ENCODE measurements at regions not wholly inside any gene's neighbourhood (a gene's known extent, or its start where the extent isn't known, plus 50 kb on each side); places are given as distances from the start of the nearest gene placed in this dataset.
"Not testable (repeated sequence)": the region's sequence is repeated elsewhere in the genome, so short reads cannot be mapped to it uniquely, and the experiment has no call there.

DNA sequence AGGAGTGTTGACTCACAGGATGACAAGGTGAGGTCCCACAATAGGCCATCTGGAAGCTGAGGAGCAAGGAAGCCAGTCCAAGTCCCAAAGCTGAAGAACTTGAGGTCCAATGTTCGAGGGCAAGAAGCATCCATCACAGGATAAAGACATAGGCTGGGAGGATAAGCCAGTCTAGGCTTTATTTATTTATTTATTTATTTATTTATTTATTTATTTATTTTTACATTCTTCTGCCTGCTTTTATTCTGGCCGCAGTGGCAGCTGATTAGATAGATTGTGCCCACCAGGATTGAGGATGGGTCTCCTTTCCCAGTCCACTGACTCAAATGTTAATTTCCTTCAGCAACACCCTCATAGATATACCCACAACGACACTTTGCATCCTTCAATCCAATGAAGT lies 472.2 kb upstream of the DPPA4 start:
- DNase-seq: no peak

DNA sequence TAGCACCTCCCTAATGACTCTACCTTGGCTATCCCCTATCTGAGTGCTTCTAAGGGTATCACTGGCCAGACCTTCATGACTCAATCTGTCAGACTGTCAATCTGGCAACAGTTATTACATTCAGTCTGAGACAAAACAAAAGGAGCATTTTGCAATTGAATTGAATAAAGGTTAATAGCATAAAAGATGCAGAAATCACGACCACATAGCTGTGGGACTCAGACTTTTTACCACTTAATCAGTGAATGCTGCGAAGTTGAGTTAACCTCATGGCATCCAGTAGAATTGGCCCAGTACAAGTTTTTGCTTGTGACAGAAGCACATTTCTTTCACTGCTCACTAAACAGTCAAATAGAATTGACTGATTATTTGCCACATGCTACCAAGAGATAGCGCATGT lies 480.7 kb upstream of the DPPA4 start:
- DNase-seq: no peak

DNA sequence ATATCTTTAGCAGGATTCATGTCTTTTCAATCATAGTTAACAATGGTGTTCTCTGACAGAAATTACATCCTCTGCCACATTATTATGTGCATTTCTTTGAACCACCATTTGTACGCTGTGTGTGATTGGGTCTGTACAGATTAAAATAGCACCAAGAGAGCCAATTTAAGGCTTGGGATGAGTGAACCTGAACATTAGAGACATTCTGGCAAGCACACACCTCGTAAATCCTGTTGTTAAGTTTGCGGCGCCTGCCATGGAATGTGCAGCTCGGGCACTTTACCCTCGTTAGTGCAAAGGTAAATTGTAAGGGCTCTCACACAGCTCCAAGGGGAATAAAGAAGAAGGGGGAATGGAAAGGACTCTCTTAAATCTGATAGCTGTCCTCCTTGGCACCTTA lies 482.4 kb upstream of the DPPA4 start:
- no peak for DNase-seq

DNA sequence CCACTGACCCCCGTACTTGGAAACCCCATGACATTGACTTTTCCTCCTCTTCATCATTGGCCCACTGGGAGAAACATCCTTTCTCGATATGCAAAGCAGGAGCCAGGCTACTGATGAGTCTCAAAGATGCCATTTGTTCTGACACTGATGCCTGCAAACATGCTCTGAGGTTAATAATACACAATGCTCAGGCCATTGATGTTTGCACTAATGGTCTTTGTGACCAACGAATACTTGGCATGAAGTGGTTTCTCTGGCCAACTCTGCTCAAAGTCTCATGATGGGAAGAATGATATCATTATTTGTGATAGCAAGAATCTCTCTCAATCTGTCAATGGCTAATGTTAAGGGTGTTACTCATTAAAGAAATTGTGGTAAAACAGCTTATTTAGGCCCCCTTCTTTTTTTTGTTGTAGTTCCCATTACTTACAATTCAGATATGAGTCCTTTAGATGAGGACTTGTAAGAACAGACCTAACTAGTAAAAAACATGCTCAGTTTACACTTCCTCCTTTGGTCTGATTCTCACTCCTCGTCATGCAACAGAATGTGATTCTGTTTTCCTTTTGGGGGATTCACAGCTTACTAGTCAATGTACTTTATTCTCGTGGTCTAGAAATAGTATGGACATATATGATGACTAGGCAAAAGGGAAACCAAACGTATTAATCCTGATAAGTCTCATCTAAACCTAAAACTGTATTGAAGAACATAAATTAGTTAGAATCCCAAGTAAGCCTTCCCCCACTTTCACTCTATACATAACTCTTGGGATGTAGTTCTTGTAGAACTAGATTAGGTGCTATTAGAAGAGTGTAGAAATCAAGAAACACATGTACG lies 488.8 kb upstream of the DPPA4 start:
- DNase-seq: no peak

DNA sequence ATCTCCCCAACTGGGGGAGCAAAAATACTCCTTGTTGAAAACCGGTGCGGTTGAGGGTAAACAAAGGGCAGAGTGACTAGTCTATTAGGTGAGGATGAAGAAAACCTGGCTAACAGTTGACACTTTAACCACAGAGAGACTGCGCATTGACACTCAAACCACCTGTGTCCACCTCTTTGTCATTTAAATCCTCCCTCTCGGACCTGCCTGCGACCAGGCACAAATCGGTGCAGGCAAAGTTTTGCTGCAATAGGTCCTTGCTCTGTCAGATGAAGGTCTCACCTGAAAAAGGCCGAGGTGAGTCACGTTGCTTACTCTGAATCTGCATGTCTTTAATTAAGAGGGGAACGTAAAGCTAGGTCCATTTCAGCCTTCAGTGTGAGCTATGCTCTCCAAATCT lies 494.1 kb upstream of the DPPA4 start:
- no peak for DNase-seq

DNA sequence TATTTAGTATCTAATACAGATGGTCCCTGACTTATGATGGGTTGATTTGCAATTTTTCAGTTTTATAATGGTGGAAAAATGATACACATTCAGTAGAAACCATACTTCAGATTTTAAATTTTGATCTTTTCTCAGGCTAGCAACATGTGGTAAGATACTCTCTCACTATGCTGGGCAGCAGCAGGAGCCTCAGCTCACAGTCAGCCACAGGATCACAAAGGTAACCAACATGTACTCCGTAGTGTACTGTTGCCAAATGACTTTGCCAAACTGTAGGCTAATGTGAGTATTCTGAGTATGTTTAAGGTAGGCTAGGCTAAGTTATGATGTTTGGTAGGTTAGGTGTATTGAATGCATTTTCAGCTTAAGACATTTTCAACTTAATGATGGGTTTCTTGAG lies 498.6 kb upstream of the DPPA4 start:
- DNase-seq: no peak

DNA sequence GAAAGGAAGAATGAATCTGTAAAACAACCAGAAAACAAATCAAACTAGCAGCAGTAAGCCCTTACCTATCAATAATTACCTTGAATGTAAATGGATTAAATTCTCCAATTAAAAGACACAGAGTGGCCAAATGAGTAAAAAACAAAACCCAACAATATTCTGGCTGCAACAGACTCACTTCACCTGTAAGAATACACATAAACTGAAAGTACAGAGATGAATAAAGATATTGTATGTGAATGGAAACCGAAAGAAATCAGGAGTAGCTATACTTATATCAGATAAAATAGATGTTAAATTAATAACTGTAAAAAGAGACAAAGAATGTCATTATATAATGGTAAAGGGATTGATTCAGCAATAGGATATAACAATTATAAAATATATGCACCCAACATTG lies 514.5 kb upstream of the DPPA4 start:
- no peak for DNase-seq

DNA sequence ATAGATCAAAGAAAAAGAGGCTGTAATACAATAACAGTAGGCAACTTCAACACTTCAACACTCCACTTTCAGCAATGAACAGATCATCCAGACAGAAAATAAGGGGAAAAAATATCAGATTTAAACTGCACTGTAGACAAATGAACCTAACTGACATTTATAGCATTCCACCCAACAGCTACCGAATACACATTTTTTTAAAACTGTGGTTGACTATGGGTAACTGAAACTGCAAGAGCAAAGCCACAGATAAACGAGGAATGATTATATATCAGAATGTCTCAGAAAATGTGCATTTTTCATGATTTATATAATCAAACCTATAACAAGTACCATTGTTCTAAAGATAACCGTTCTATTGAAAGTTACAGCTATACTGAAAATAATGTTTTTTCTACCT lies 514.9 kb upstream of the DPPA4 start:
- no peak for DNase-seq

DNA sequence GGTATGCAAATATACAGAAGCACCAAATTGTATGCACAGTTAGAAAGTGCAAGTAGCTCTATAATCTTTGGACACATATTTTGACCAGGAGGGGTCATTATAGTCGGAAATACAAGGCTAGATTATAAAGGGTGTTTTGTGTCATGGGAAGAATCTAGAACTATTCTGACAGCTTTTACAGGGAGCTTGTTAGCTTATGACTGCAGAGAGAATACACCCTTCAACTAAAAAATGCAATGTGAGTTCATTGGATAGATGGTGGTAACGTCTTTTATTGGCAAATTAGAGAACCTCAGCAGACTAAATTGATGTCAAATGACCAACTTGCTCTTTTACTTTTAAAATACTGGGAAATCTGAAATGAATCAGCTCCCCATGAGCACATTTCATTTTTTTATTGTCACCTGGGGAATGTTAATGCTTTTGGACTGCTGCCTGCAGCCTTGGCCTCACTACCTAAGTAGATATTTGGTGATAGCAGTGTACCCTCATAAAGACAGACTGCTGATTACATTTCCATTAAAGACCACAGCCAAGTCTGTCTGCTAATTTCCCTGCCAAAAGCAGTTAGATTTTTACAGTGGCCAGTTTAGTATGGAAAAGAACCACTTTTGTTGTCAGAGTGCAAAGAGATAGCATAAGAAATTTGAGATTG lies 515.9 kb upstream of the DPPA4 start:
- DNase-seq: no peak

DNA sequence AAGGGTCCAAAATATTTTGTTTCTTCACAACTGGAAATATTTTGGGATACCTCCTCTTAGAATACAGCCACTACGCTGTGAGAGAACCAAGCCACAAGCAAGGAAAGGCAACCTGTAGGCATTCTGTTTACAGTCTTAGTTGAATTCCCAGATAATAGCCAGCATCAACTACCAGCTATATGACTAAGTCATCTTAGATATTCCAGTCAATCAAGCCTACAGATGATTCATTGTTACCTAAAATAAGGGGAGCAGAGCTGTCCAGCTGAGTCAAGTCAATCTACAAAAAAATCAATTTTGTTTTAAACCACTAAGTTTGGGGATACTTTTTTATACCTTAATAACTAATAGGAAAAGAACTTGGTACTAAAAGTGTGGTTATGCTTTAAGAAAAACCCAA lies 526.4 kb upstream of the DPPA4 start:
- no peak for DNase-seq

DNA sequence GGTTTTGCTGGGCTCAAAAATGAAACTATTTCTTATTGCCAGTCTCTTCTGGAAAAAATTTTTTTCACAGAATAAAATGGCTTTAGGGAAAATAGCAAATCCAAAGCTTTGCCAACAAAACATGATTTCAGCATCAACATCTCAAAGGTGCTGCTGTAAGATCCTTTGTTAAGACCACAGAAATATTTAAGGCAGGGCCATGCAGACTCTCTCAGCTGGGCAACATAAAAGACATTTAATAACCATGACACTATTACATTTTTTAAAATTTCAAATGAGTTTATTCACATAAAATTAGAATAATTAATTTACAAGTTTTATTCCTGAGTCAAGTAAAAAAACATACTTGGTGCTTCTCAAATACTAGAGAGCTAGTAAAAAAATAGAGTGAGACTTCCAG lies 527.1 kb upstream of the DPPA4 start:
- no peak for DNase-seq

DNA sequence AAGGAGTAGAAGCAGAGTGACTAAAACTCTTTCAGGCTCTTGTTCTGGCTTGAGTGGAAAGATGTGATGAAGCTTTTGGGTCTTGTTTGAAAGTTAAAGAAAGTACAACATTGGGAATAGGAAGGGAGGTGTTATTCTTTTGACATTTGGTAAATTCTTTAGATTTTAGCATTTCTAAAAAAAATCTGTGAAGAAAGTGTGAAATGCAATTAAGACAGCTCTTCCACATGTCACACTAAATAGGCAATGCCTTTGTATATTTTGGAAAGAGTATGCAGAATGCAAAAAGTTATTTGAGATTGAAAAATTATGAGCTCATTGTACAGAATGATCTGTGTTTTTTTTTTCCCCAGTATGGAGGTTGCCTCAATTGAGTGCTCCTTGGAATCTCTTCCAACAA lies 532.2 kb upstream of the DPPA4 start:
- DNase-seq: no peak

DNA sequence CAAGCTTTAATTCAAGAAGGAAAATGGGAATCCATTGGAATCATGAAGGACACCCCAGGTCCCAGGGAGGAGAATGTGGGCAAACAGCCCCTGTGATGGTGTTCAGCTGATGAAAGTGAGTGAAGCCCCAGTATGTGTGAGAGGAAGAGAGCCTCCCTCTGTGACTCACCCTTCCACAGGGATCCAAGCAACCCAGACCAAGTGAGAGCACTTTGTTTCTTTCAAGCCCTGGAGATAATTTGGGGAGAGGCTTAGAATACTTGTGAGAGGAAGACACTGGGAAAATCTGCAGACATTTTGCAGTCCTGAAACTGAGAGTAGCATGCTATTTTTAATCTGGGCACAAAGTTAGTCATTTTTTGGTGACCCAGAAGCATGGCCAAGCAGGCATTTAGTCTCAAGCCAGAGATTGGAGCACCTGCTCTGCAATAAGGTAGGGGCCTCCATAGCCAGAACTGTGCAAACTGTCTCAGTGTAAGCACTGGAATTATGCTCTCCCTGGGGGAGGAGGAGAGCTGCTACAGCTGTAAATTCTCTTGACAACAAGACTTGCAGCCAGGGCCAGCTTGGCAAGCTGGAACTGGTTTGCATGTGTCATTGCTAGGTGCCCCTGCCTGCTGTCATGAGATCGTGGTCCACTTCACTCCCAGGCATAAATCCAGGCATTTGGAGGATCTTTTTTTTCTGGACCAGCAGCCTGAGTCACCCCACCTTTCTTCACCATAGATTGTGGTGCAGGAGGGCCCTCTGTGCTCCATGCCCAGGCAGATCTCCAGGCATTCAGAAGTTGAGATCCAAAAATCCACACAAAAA lies 537.8 kb upstream of the DPPA4 start:
- no peak for DNase-seq

DNA sequence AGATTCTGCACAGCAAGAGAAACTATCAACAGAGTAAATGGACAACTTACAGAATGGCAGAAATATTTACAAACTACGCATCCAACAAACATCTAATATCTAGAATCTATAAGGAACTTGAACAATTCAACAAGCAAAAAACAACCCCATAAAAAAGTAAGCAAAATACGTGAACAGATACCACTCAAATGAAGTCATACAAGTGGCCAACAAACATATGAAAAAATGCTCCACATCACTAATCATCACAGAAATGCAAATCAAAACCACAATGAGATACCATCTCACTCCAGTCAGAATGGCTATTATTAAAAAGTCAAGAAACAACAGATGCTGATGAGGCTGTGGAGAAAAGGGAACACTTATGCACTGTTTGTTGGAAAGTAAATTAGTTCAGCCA lies 540.3 kb upstream of the DPPA4 start:
- DNase-seq: not testable (repeated sequence)

DNA sequence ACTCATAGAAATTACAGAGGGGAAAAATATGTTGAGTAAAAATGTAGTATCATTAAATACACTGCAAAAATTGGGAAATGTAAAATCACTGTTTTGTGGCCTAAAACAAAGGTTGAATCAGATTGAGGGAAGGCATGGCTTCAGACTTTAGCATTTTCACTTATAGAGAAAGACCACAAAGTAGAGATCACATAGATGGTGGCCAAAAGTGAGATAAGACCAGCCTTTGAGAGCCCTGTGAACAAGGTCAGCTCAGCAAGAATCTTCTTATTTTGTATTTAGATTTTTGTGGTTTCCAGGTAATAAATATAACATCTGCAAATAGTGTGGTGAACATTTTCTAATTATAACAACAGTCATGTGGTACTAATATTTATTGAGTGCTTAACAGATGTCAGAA lies 544.8 kb upstream of the DPPA4 start:
- no peak for DNase-seq

DNA sequence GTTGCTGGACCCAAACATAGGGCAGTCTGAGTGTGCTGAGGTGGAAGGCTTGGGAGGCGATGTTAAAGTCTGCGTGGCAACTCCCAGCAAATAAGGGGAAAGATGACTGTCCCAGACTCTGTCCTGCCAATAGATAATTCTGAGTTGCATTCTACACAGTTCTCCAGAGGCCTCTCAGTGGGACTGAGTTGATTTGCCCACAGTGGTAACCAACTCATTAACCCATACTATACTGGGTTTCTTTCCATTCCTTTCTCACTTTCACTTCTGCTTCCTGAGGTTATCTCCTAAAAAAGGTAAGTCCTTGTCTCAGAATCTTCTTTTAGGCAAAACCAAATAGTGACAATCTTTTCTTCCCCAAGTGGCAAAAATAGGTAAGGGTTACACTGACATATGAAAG lies 549.9 kb upstream of the DPPA4 start:
- DNase-seq: no peak

DNA sequence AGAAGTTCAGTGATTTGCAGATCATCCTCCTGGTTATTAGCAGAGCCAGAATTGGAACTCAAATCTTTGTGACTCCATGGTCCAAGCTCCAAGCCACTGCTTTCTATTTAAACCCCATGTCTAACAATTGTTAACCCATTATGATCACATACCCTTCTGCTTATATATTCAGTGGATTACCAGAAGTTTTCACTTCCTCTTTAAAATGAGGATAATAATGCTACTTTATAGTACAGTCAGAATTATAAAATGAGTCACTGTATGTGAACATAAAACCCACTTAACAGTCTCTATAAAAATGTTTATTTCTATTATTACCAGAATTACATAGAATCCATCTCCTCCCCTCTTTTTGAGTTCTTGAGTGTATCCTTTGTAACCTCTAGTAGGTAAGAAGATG lies 550.7 kb upstream of the DPPA4 start:
- DNase-seq: no peak

DNA sequence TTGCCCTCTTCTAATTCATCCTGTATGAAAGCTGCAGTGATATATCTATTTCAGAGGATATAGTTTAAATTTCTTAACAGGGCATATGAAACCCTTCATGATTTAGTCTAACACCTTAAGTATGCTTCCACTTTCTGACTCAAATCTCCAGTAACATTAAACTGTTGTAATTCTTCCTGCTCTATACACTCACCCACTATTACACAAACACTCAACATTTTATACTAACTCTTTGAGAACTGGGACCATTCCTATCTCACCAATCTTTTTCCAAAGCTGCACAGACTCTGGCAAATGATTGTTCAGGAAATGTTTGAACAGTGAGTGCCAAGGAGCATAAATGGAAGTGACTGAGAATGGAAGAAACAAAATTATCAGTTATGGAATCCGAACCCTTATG lies 560.4 kb upstream of the DPPA4 start:
- DNase-seq: no peak

DNA sequence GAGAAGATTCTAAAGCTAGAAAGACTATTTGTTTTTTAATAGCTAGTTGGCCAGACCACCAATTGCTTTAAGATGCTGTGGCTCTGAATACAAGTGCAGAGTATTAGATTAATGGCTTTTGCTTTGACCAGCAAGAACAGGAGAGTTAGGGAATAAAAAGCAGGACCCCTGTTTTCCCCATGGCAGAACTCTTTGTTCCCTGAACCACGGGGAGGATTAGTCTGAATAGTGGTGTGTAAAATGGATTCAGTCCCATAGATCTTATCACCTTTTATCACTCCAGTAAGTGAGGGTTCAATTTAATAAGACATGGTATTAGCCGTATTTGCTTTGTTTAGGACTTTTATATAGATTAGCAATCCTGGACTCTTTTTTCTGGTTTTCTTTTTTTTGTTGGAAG lies 562.6 kb upstream of the DPPA4 start:
- no peak for DNase-seq

DNA sequence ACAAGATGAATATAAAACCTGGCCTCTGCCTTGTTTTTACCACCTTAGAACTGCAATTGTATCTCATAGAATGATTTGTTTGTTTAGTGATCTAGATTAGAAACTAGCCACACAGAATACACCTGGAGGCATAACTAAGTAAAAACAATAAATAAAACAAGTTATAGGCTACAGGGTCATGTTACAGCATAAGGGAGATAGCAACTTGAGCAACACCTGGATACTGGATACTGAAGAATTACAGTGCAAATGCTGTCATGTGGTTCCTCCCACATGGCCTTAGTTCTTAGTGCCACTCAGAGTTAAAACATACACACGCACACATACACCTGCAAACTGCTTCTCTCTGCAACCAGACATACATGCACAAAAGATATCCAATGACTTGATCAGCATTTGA lies 563.4 kb upstream of the DPPA4 start:
- no peak for DNase-seq

DNA sequence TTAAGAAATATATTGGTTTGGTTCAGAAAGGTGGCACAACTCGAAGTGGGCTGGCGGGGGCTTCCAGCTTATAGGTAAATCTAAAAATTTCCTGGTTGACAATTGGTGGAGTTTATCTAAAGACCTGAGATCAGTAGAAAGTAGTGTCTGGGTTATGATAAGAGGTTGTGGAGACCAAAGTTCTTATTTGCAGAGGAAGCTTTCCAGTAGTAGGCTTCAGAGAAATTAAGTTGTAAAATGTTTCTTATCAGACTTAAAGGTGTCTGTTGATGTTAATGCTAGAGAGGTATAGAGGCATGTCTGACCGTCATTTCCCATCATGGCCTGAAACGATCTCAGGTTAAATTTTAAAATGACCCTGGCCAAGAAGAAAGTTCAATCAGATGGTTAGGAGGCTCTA lies 565.2 kb upstream of the DPPA4 start:
- DNase-seq: no peak

DNA sequence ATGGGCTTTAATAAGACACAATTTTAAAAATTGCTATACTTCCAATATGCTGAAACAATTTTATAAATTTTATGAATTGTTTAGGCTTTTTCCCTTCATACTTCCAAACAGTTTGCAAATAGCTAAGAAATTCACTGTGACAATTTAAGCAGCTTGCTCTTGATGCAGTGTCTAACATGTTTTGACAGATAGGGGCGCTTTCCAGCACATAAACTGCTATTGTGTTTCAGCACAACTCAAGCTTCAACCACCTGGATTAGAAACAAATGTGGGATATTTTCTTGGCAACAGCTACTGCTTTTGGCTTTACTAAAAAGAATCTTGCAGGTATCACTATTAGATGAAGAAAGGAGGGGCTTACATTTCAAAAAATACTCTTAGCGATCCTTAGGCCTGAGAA lies 565.8 kb upstream of the DPPA4 start:
- DNase-seq: no peak

DNA sequence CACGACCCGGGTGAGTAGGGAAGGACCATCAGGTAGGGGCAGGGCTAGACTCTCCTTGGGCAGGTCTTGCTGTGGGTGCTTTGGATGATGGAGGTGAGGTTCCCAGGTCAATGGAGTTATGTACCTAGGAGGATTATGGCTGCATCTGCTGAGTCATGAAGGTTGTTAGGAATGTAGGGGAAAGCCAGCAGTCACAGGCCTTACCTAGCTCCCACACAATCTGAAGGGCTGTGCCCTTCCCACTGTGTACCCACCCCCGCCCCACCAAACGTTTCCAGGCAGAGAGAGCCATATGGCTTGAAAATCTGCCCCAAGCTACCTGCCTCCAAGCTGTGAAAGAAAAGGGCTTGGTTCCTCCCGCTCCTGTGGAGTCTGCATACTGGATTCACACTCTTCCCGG lies 573.4 kb upstream of the DPPA4 start:
- no peak for DNase-seq

DNA sequence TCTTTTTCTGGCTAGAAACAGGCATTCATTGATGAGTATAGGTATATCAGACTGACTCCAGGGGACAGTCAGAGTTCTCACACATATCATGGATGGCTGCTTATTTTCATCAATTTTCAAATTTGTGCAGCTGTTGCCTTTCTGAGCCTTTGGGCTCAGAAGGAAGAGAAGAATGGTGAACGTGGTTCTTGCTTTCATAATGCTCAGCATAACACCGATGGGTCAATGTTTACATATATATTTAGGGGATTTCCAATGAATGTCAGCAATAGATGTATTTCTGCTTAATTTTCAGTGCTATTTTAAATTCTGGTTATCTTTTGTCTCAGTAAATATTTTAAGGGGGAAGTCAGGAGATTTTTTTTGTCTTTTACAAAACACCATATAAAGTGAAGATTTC lies 581.4 kb upstream of the DPPA4 start:
- DNase-seq: no peak
